ENCODE measurements at regions not wholly inside any gene's neighbourhood (a gene's known extent, or its start where the extent isn't known, plus 50 kb on each side); places are given as distances from the start of the nearest gene placed in this dataset.

GRCh38 chr16:86107215-86107825 lies 208.4 kb downstream of the IRF8 start:
- WGBS (ENCODE audit: missing lambda C conversion rate) = 51% methylated on average over 19 of the region's 19 CpGs
- CTCF ChIA-PET = no interaction called here

GRCh38 chr16:86108062-86108461 lies 209.1 kb downstream of the IRF8 start:
- no peak overlapping the region for H3K27ac ChIP-seq

More at GRCh38 chr16:86107215-86107825, 208.4 kb downstream of the IRF8 start:
- no peak for DNase-seq (ENCODE audit: low read depth in 1 of 2, low spot score in 1 of 2)
- no peak; a peak in 1 of 6 replicates for ATAC-seq
- POLR2A ChIA-PET = no interaction called here
- Histone ChIP-seq H3K27ac (no peak overlapping the region), H3K4me3 (no peak overlapping the region), H3K4me1 (no peaks in the 10 kb centered on the region), H3K4me2 (no peak overlapping the region), H3K9me3 (peaks cover 9% of the 10 kb centered on the region; the same call in 2 of the 3 replicates)
- FAIRE-seq = no peak
- no peak for TF ChIP-seq RARB (CRISPR knock-in tag; IDR thresholded peaks at IDR 0.05)
- TF ChIP-seq BHLHE40 (IDR thresholded peaks at IDR 0.05; ENCODE audit: low read depth, low read length) = no peak
- TF ChIP-seq USF2 (IDR thresholded peaks at IDR 0.05) = no peak
- TF ChIP-seq CTCF (IDR thresholded peaks at IDR 0.05) = no peak
- TF ChIP-seq MYC (IDR thresholded peaks at IDR 0.05; ENCODE audit: borderline replicate concordance, low read length) = no peak
- TF ChIP-seq POLR2AphosphoS2 (conservative IDR thresholded peaks at IDR 0.05; ENCODE audit: low read length) = no peak
- no peak for TF ChIP-seq HOXA7 (CRISPR knock-in tag; IDR thresholded peaks at IDR 0.05)
- no peak for TF ChIP-seq FOSB (CRISPR knock-in tag; IDR thresholded peaks at IDR 0.05)
- TF ChIP-seq SREBF2 (IDR thresholded peaks at IDR 0.05) = no peak
- TF ChIP-seq JUN (IDR thresholded peaks at IDR 0.05) = no peak
- TF ChIP-seq BCL3 (IDR thresholded peaks at IDR 0.05) = no peak
- TF ChIP-seq MAX (IDR thresholded peaks at IDR 0.05) = no peak
- TF ChIP-seq CHD4 (IDR thresholded peaks at IDR 0.05; ENCODE audit: borderline replicate concordance) = no peak
- no peak for TF ChIP-seq RNF2 (IDR thresholded peaks at IDR 0.05; ENCODE audit: borderline replicate concordance, low read depth)
- TF ChIP-seq EHMT2 (IDR thresholded peaks at IDR 0.05; ENCODE audit: low read depth) = no peak
- TF ChIP-seq CBX2 (IDR thresholded peaks at IDR 0.05; ENCODE audit: borderline replicate concordance, low read depth) = no peak

More at GRCh38 chr16:86108062-86108461, 209.1 kb downstream of the IRF8 start:
- ChIA-PET POLR2A (no interaction called here), CTCF (no interaction called here)
- no peak for FAIRE-seq
- no peaks in the 10 kb centered on the region for H3K4me1 ChIP-seq
- no peak overlapping the region for H3K4me3 ChIP-seq
- TF ChIP-seq ZC3H11A (IDR thresholded peaks at IDR 0.05) = no peak
- no peak for TF ChIP-seq CHD2 (IDR thresholded peaks at IDR 0.05; ENCODE audit: low read length, partially characterized antibody)
- TF ChIP-seq REST (IDR thresholded peaks at IDR 0.05) = no peak
- TF ChIP-seq PHF8 (IDR thresholded peaks at IDR 0.05; ENCODE audit: borderline replicate concordance, low read depth) = no peak
- no peak for TF ChIP-seq CHD4 (IDR thresholded peaks at IDR 0.05; ENCODE audit: borderline replicate concordance)
- no peak for TF ChIP-seq BHLHE40 (IDR thresholded peaks at IDR 0.05; ENCODE audit: low read depth, low read length)
- no peak for TF ChIP-seq NFE2L2 (conservative IDR thresholded peaks at IDR 0.05; ENCODE audit: low read length)
- TF ChIP-seq ZNF302 (CRISPR knock-in tag; IDR thresholded peaks at IDR 0.05) = no peak
- TF ChIP-seq HEYL (CRISPR knock-in tag; IDR thresholded peaks at IDR 0.05) = no peak
- TF ChIP-seq CTCF (IDR thresholded peaks at IDR 0.05) = no peak
- peaks cover 9% of the 10 kb centered on the region; the same call in 2 of the 3 replicates for H3K9me3 ChIP-seq
- no peak overlapping the region for H3K4me2 ChIP-seq
- 64% methylated on average over 3 of the region's 3 CpGs for WGBS (ENCODE audit: missing lambda C conversion rate)
- no peak for DNase-seq (ENCODE audit: low read depth in 1 of 2, low spot score in 1 of 2)
- no peak for ATAC-seq

Measured in A549 (cell line).